Stimulated activated CD8-positive, alpha-beta memory T cell treated with anti-CD3 and anti-CD28 coated beads, Interleukin-4, amount 100 ng/mL, for 48 hours (primary cell): ENCODE measurements at regions not wholly inside any gene's neighbourhood (a gene's known extent, or its start where the extent isn't known, plus 50 kb on each side); places are given as distances from the start of the nearest gene placed in this dataset.
"Not testable (repeated sequence)": the region's sequence is repeated elsewhere in the genome, so short reads cannot be mapped to it uniquely, and the experiment has no call there.

Experiments used
- DNase-seq: peaks from one replicate; pipeline ENCODE4 v3.0.0-alpha.2; 2020

GRCh38 chr17:21470422-21470821, 94.3 kb downstream of the KCNJ12 start:
- DNase-seq, result not testable (repeated sequence)

GRCh38 chr17:21470861-21471260, 94.7 kb downstream of the KCNJ12 start:
- DNase-seq, result no peak

- DNase-seq, result no peak
Observed at GRCh38 chr17:21474815-21475214, 98.7 kb downstream of the KCNJ12 start.

GRCh38 chr17:21475571-21475970, 99.4 kb downstream of the KCNJ12 start:
- no peak for DNase-seq

GRCh38 chr17:21476867-21477266, 100.7 kb downstream of the KCNJ12 start:
- DNase-seq, result no peak

GRCh38 chr17:21482189-21482865, 106.2 kb downstream of the KCNJ12 start:
- DNase-seq, result no peak

- not testable (repeated sequence) for DNase-seq
Observed at GRCh38 chr17:21488043-21488442, 111.9 kb downstream of the KCNJ12 start.

GRCh38 chr17:21493993-21494392, 117.8 kb downstream of the KCNJ12 start:
- DNase-seq, result no peak

- no peak for DNase-seq
Observed at GRCh38 chr17:21495281-21495680, 119.1 kb downstream of the KCNJ12 start.

GRCh38 chr17:21500064-21500463, 123.9 kb downstream of the KCNJ12 start:
- no peak for DNase-seq

- DNase-seq, result not testable (repeated sequence)
Observed at GRCh38 chr17:21501927-21502700, 126.0 kb downstream of the KCNJ12 start.

- DNase-seq, result no peak
Observed at GRCh38 chr17:21505819-21506815, 130.0 kb downstream of the KCNJ12 start.

- DNase-seq, result not testable (repeated sequence)
Observed at GRCh38 chr17:21507806-21508205, 131.6 kb downstream of the KCNJ12 start.

- DNase-seq, result no peak
Observed at GRCh38 chr17:21508211-21508610, 132.1 kb downstream of the KCNJ12 start.

GRCh38 chr17:21509356-21509755, 133.2 kb downstream of the KCNJ12 start:
- DNase-seq, result not testable (repeated sequence)

- no peak for DNase-seq
Observed at GRCh38 chr17:21510686-21511362, 134.7 kb downstream of the KCNJ12 start.

GRCh38 chr17:21511363-21512195, 135.4 kb downstream of the KCNJ12 start:
- peak; percentile 72 for DNase-seq

- no peak for DNase-seq
Observed at GRCh38 chr17:21512307-21513011, 136.3 kb downstream of the KCNJ12 start.

GRCh38 chr17:21513012-21513570, 136.9 kb downstream of the KCNJ12 start:
- peak; percentile 85 for DNase-seq

GRCh38 chr17:21514567-21514966, 138.4 kb downstream of the KCNJ12 start:
- not testable (repeated sequence) for DNase-seq
